ENCODE measurements at regions not wholly inside any gene's neighbourhood (a gene's known extent, or its start where the extent isn't known, plus 50 kb on each side); places are given as distances from the start of the nearest gene placed in this dataset.

DNA sequence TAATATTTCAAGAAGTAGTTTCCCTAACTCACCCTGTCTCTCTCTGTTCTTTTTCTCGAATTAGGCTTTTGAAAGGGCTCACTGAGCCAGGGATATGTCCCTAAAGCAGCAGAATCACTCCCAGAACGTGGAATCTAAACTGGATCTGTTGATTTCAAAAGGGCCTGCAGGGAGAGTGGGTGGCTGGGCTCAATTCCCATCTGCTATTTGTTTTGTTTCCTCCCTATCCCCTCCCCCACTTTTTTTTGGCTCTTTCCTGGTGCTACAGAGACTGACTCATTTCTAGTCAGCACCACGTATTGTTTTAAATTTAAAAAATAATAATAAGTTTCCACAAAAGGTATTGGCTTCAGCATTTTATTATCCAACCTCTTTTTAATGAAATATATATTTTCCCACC lies 961.5 kb downstream of the FAM181B start:
- TF ChIP-seq, protein P1, sequence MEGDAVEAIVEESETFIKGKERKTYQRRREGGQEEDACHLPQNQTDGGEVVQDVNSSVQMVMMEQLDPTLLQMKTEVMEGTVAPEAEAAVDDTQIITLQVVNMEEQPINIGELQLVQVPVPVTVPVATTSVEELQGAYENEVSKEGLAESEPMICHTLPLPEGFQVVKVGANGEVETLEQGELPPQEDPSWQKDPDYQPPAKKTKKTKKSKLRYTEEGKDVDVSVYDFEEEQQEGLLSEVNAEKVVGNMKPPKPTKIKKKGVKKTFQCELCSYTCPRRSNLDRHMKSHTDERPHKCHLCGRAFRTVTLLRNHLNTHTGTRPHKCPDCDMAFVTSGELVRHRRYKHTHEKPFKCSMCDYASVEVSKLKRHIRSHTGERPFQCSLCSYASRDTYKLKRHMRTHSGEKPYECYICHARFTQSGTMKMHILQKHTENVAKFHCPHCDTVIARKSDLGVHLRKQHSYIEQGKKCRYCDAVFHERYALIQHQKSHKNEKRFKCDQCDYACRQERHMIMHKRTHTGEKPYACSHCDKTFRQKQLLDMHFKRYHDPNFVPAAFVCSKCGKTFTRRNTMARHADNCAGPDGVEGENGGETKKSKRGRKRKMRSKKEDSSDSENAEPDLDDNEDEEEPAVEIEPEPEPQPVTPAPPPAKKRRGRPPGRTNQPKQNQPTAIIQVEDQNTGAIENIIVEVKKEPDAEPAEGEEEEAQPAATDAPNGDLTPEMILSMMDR (IDR thresholded peaks at IDR 0.05) = no peak
- no peak for TF ChIP-seq ZFX (IDR thresholded peaks at IDR 0.05; ENCODE audit: borderline replicate concordance)
